Fibroblast of skin of scalp (primary cell): ENCODE measurements at regions not wholly inside any gene's neighbourhood (a gene's known extent, or its start where the extent isn't known, plus 50 kb on each side); places are given as distances from the start of the nearest gene placed in this dataset.
"Not testable (repeated sequence)": the region's sequence is repeated elsewhere in the genome, so short reads cannot be mapped to it uniquely, and the experiment has no call there.

Experiments
- DNase-seq: peaks from one replicate; pipeline ENCODE4 v3.0.0-alpha.2; 2013

DNA sequence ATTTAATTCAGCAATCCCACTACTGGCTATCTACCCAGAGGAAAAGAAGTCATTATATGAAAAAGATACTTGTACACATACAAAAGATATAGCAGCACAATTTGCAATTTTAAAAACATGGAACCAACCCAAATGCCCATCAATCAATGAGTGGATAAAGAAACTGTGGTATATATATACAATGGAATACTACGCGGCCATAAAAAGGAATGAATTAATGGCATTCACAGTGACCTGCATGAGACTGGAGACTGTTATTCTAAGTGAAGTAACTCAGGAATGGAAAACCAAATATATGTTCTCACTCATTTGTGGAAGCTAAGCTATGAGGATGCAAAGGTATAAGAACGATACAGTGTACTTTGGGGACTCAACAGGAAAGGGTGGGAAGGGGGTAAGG lies 102.8 kb upstream of the KCNMA1 start:
- not testable (repeated sequence) for DNase-seq

DNA sequence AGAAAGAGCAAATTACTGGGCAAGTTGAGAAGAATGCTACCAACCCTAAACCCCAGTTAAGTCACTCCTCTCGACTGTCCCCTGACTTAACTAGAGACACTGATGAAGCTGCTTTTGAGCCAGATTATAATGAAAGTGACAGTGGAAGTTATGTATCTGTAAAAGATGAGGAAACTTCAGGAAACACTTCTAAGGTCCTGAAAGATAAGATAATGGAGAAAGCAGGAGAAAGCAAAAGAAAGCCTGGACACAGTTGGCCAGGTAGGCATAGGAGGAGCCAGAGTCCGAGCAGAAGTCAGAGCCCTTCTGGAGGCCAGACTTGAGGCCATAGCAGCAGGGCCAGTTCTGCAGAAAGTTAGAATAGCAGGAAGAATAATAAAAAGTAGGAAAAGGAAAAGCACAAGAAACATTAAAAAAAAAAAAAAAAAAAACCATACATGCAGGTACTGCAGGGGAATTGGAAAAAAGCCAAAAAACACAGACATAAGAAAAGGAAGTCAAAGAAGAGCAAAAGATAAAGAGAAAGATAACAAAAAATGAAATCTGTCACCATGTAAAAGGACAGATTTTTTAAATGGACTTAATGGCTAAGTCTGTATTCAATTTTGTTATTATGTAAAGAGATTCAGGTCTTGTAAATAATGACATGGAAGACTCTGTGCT lies 101.0 kb upstream of the KCNMA1 start:
- DNase-seq = no peak

DNA sequence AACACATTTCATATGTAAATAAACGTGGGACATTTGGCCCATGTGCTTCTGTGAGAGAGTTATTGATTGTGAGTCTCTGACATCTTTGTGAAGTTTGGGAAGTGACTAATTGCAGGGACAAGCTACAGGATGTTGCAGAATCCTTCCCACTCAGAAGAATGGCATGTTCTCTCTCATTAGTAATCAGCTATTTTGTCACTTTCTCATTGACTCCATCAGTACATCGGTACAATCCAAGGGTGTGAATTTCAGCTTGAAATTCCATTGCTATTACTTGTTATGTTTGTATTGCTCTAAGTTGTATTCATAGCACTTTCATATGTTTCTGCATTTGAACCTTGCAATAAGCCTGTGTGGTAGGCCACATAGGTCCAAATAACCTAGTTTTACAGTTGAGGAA lies 100.0 kb upstream of the KCNMA1 start:
- peak; percentile 97 for DNase-seq

DNA sequence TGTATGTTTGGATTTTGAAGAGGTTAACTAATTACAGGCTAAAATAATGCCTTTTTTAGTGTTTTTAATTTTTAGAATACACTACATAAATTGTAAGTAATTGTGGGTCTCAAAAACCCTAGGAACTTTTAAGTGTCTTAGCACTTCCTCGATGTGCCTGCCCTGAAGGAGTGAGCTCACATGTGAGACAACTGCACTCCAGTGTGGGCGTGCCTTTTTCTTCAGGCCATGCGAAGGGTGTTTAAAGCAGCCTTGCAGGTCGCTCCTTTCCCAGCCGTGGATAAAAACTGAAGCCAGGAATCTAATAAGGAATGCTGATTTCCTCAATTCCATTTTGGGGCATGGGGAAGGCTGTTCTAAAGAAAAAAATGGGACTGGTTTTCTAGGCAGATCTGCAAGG lies 97.5 kb upstream of the KCNMA1 start:
- DNase-seq = not testable (repeated sequence)

DNA sequence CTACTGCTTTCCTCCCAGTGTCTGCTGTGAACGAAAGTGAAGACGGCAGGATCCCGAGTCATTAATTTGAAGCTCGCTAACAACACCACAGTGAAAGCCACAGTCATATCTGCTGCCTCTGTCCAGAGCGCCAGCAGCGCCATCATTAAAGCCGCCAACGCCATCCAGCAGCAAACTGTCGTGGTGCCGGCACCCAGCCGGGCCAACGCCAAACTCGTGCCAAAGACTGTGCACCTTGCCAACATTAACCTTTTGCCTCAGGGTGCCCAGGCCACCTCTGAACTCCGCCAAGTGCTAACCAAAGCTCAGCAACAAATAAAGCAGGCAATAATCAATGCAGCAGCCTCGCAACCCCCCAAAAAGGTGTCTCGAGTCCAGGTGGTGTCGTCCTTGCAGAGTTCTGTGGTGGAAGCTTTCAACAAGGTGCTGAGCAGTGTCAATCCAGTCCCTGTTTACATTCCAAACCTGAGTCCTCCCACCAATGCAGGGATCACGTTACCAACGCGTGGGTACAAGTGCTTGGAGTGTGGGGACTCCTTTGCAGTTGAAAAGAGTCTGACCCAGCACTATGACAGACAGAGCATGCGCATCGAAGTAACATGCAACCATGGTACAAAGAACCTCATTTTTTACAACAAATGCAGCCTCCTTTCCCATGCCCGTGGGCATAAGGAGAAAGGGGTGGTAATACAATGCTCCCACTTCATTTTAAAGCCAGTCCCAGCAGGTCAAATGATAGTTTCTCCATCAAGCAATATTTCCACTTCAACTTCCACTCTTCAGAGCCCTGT lies 94.8 kb upstream of the KCNMA1 start:
- DNase-seq = no peak

DNA sequence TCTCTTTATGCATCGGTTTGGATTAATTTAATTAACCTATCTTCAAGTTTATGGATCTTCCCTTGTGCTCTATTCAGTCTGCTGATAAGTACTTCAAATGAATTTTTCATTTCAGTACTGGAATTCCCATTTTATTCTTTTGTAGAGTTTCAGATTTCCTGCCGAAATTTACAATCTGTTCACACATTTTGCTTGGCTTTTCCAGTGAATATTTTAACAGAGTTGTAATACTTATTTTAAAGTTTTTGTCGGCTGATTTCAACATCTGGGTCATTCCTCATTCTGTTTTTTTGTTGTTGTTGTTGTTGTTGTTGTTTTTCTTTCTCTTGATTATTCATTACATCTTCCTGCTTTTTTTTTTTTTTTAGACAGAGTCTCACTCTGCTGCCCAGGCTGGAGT lies 89.9 kb upstream of the KCNMA1 start:
- no peak for DNase-seq

DNA sequence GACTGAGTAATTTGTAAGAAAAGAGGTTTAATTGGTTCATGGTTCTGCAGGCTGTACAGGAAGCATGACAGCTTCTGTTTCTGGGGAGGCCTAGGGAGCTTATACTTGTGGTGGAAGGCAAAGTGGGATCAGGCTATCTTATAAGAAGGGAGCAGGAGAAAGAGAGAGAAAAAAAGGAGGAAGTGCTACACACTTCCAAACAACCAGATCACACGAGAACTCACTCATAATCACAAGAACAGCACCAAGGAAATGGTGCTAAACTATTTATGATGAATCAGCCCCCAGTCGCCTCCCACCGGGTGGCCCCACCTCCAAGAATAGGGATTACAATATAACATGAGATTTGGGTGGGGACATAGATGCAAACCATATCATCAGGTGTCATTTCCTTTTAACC lies 89.1 kb upstream of the KCNMA1 start:
- no peak for DNase-seq

DNA sequence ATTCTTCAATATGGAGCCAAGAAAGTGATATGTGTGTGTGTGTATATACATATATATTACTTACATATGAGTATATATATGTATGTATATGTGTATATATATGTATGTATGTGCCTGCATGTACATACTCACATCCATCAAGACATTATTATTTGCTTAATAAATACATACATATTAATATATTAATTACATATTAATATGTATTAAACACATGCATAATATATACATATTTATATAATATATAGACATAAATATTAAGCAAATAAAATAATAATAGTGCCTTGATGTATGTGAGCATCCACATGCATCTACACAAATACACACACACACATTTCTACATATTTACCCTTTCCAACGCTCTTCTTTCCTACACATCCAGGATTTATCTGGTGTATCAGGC lies 88.7 kb upstream of the KCNMA1 start:
- DNase-seq = no peak

DNA sequence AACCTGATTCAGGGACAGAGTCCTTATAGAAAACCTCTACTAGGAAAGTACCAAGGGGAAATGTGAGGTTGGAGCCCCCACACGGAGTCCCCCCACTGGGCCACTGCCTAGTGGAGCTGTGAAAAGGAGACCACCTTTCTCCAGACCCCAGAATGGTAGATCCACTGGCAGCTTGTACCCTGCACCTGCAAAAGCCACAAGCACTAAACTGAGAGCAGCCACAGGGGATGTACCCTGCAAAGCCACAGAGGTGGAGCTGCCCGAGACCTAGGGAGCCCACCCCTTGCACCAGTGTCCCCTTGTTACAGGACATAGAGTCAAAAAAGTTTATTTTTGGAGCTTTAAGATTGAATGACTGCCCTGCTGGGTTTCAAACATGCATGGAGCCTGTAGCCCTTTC lies 87.2 kb upstream of the KCNMA1 start:
- no peak for DNase-seq

DNA sequence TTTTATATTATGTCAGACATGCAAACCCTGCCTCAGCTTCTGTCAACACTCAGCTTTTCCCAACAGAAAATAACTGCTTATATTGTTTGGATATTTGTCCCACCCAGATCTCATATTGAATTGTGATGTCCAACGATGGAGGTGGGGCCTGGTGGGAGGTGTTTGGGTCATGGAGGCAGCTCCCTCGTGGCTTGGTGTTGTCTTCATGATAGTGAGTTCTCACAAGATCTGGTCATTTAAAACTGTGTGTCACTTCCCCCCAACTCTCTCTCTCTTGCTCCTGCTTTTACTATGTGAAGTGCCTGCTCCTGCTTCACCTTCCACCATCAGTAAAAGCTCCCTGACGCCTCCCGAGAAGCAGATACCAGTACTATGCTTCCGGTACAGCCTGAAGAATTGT lies 85.8 kb upstream of the KCNMA1 start:
- DNase-seq = no peak

DNA sequence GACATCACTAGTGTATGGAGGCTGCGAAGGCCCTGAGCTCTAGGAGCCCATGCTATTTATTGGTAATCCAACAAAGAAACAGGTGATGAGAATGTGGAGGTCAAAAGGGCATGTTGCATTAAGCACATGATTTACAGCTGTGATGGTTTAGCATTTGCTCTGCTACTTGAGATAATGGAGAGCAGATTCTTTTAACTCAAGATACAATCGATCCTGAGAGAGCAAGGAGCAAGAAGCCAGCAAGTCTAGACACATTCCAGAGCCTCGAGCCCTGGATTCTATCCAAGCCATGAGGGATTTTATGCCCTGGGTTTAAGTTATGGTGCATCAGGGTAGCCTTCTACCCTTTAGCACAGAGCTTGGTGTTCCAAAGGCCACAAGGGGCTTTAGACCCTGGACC lies 85.3 kb upstream of the KCNMA1 start:
- DNase-seq = peak; percentile 83

DNA sequence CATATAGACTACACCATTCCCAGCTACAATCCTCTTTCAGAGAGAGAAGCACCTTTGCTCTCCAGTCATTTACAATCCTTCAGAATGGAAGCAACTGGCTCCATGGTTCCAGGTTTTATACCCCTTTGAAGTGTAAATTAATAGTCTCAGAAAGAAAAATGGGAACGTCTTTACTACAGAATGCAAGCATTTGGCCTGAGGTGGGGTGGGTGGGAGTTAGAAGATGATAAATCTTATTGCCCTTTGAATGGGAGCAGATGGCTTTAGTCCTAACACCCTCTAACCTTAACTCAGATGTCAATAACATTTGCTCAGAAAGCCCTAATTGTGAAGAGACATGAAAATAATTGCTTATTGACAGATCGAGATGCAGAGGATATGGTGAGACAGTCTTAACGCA lies 84.2 kb upstream of the KCNMA1 start:
- no peak for DNase-seq

DNA sequence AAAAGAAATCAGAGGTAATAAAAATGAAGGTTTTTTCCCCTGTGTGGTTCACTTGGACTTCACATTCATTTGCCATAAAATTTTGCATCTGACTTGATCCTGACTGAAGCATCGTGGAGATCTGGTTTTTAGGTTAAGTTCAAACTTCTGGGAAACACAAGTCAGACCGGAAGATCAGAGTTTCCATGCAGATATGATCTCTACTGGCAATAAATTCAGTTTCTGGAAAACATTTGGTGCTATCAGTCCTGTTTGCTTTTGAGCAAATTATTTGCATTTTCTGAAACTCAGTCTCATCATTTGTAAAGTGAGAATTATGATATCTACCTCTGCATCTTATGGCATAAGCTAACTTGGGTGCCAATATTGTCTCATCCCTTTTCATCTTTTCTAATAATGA lies 81.3 kb upstream of the KCNMA1 start:
- DNase-seq = no peak

DNA sequence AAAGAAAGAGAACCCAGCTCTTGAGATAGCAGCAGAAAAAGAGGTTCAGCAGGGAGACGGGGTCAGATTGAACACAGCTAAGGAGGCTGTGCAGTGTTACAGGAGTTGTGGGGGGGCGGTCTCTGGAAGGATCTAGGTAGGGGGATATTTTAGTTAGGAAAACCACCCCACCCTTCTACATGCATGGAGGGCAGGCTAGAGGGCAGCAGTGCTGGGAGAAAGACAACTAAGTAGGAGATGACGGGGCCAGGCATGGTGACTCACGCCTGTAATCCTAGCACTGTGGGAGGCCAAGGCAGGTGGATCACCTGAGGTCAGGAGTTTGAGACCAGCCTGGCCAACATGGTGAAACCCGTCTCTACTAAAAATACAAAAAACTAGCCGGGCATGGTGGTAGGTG lies 80.7 kb upstream of the KCNMA1 start:
- DNase-seq = not testable (repeated sequence)

DNA sequence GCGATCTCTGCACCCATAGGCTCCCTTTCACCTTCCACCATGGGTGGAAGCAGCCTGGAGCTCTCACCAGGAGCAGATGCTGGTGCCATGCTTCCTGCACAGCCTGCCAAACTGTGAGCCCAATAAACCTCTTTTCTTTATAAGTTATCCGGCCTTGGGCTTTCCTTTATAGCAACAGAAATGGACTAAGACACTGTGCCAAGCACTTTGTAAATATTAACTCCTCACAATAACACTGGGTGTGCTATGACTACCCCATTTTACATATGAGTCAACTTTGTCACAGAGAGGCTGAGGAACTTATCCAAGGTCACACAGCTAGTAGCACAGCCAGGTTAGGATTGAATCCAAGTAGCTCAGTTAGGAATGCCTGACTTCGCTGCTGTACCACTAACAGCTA lies 79.7 kb upstream of the KCNMA1 start:
- no peak for DNase-seq

DNA sequence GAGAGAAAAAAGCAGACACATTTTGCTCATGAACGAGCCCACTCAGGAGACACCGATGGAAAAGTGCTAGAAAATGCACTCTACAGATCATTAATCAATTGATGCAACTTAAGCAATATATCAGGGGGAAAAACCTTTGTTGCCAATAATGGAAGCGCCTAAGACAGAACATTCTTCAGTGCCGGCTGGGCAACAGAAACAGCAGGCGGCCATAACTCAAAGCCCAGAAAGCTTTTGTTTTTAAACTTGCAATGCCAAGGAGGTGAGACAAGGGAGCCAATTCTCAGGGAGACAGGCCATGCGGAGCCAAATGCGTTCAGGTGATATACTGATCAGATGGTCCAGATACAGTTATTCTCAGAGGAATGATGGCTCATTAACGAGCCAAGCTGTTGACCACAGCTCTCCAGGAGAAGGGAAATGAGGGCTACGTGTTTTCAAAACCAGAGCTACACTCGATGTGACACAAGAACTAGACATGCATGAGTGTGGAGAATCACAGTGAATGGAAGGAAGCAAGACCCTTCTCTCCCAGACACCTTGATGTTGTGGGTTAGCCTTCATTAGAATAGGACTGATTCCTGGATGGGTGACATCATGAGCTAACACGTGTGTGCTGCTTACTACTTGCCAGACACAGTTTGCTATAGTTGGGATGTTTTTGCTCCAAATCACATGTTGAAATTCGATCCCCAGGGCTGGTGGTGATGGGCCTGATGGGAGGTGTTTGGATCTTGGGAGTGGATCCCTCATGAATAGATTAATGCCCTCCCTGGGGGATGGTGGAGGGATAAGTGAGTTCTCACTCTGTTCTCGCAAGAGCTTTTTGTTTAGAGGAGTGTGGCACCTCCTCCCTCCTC lies 79.1 kb upstream of the KCNMA1 start:
- DNase-seq = peak; percentile 64

DNA sequence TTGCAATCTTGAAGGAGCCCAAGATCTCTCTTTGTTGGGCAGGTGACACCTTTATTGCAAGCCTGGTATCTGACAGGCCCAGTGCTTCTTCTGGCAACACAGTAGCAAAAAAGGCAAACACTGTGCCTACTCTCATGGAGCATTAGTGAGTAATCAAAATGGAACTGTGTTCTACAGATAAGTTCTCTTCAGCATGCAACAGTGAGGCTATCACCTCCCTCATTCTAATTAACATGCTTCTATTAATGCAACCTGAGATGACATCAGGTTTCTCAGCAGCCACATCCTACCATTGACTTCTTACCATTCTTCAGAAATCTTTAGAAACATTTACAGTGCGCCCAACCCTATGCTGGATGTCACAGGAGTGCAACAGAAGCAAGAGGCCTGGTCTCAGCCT lies 77.9 kb upstream of the KCNMA1 start:
- no peak for DNase-seq

DNA sequence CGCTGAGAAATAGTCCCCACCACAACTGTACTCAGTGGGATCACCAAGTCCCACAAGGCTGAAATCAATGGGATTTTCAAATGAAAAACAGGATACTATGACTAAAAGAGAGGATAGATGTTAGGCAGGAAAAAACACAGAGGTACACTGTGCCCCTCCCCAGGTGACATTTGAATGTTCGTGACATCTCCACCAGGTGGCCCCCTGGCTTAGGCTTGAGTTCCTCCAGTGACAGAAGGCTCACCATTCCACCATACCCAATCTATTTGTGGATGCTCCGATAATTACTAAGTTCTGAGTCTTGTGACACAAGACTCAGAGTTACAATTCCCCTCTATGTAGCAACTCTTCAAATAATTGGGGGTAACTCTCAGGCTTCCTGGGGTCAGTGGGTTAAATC lies 77.5 kb upstream of the KCNMA1 start:
- DNase-seq = no peak

DNA sequence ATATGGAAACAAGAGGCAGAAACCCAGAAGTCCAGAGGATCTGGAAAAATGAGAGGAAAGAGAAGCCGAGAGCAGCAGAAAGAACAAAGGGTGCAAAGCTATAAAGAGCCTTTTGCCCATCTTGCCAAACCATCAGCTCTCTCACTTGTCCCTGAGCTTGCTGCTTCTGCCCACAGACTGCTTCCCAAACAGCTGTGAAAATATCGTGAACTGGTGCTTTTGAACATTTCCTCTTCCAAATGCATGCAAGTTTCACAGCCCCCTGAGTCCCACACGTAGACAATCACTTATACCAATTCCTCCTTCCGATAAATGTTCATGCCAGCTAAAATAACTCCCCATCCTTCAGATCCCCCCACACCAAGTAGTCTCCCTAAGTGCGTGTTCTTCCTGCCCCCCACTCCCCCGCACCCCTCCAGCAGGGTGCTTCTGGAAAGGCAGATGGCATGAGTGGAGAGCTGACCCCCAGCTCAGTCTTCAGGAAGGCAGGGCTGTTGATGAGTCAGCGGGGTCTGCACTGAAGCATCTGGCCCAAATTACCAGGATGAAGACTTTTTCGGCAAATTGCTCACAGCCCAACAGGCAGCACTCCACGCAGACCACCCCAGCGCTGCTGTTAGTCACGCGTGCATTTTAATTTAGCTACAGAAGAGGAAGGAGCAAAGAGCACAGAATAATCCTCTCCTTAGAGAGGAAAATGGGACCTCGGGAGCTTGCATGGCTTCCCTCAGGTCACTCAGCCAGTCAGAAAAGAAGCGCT lies 76.1 kb upstream of the KCNMA1 start:
- DNase-seq = peak; percentile 85

DNA sequence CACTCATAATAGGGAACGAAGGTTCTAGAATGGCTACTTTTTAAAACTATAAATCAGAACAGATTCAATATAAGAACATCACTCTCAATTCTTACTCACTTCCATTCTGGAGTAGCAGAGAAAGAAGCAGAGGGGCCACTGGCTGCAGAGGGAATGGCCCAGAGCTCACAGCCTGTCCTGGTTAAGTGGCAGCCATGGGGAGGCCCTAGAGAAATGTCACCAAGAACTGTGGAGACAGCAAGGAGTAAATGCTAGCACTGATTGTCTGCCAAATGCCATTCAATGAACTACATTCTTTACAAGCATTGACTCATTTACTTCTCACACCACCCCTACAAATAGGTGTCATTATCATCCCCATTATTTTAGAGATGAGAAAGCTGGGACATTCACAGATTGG lies 74.6 kb upstream of the KCNMA1 start:
- no peak for DNase-seq

DNA sequence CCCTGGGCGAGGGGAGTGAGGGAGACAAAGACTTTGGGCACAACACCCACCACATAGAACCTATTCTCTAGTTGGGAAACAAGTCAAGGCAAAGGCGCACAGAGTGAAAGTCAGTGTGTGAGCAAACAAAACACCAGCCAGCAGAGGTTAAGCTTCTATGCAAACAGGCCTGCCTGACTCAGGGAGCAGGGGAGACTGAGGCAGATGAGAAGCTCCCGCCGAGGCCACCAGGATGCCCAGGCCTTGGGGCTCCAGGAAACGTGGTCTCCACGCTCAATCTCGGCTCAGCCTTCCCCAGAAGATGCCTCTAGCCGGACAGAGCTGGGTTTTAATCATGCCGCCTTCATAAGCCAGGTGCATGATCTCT lies 74.1 kb upstream of the KCNMA1 start:
- DNase-seq = no peak

DNA sequence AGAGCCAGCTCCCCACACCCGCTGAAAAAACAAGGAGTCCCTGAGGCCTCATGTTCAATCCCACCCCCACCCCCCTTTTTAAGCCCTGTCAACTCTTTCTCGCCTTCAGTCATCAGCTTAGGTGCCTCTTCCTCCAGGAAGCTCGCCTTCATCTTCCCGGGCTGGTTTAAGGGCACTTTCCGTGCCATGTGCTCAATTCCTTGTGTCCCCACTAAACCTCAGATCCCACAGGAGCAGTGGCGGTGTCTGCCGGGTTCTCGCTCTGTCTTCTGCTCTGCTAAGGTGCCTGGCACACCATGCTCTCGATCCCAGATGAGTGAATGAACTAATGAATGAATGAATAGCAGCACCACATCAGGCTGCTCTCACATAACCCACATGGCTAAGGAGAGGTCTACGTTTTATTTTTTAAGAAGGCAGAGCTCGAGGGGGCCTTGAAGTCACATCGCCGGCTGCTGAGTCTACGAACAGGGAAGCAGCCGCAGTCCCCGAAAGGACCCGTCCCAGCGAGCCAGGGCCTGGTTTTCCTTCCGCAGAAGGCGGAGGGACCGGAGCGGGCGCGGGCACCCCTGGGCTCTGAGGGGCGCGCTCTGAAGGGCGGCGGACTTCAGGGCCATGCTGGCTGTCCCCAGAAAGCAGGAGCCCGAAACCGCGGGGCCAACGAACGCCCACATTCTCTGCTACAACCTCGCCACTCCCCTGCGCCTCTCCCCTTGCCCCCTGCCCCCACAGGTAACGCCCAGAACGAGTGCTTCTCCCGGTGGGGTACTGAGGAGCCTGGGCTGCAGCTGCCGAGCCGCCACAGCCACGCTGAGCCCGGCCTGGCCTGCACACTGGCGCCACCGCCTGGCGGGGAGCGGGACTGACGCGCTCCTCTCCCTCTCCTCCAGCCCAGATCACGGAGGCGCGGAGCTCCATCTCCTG lies 73.4 kb upstream of the KCNMA1 start:
- peak; percentile 63 for DNase-seq
